ENCODE measurements at regions not wholly inside any gene's neighbourhood (a gene's known extent, or its start where the extent isn't known, plus 50 kb on each side); places are given as distances from the start of the nearest gene placed in this dataset.
"Not testable (repeated sequence)": the region's sequence is repeated elsewhere in the genome, so short reads cannot be mapped to it uniquely, and the experiment has no call there.

DNA sequence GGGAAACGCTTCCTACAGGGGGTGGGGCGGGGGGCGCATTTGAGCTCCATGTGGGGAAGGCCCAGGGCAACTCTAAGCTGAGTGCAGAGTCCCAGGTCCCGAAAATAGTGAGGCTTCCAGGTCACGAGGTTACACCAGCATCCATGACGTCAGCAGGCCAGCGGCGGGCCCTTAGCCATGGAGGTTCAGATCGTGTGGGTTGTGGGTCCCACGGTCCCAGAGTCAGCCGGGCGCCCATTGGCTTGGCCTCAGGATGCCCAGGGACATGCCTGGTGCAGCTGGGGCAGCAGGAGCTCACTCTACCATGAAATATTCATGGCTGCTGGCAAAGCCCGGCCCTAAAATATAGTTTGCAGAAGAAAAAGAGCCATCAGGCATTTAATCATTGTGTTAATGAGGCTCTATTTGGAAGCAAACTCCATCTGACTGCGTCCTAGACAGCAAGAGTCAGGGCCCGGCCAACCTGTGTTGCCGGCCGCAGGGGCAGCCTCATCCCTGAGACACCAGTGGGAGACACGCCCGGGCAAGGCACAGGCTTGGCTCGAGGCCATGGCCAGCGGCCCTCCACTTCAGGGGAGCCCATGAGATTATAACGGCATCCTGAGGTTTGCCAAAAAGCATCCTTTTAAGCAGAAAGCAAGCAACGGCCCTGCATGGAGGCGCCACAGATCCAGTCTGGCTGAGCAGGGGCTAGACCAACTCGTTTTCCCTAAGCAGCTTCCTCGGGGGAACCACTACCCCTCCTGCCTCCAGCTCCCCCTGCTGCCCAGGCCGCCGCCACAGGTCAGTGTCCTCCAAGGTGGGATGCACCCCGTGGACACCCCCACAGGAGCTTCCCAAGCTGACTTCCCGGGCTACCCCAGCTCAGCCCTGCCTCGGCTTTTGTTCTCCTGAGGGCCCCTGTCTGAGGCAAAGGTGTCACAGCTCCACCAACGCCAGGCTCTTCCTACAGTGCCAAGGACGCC lies 108.9 kb upstream of the PPP1R26 start:
- DNase-seq, result no peak

DNA sequence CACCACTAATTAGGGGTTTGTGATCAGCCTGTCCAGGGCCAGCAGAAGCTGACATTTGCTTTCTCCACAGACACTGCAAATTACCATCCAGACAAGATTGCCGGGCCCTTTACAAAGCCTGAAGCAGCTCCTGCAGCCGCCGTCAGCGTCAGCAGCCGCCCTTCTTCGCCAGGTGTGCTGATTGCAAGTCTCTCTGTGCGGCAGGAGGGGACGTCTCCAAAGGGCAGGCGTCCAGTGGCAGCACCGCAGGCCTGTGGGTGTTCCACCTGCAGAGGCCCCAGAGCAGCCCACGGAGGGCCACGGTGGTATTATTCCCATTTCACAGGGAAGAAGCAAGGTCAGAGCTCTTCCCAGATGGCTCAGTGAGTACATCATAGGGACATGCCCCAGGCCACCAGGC lies 108.0 kb upstream of the PPP1R26 start:
- no peak for DNase-seq

DNA sequence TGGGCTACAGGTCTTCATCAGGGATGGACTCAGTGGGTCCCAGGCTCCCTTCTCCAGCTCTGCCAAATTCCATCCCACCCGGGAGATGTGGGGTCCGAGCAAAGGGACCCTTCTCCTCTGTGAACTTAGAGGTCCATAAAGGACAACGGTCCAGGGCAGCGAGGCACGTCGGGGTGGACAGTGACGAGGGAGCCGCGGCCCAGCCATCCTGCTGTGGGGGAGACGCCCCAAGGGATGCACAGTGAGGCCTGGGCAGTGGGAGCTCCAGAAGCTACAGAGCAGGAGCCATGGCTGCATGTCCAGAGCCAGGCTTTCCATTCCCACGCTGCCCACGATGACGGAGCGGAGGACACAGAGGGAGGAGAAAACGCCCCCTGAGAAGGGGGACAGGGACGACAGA lies 107.5 kb upstream of the PPP1R26 start:
- DNase-seq, result no peak

DNA sequence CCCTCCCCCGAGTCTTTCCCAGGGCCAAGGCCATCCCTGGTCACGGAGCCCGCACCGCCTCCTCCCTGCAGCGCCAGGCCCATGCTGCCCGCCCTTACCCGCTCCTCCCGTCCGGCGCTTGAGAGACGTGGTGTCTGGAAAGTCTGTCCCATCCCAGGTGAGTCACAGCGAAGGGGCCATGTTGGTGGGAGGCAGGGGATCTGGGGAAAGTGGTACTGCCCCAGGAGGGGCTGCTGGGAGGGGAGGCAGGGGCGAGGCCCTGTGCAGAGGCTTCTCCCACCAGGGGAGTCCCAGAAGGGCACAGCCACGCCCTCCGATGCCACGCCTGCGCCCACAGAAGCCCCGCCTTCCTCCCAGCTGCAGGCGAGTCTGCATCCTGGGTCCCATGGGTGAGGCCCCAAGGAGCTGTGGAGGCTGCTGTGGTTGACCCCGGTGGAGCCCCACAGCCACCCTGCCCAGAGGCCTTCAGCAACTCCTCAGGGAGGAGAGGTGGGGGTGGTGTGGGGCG lies 107.0 kb upstream of the PPP1R26 start:
- no peak for DNase-seq

DNA sequence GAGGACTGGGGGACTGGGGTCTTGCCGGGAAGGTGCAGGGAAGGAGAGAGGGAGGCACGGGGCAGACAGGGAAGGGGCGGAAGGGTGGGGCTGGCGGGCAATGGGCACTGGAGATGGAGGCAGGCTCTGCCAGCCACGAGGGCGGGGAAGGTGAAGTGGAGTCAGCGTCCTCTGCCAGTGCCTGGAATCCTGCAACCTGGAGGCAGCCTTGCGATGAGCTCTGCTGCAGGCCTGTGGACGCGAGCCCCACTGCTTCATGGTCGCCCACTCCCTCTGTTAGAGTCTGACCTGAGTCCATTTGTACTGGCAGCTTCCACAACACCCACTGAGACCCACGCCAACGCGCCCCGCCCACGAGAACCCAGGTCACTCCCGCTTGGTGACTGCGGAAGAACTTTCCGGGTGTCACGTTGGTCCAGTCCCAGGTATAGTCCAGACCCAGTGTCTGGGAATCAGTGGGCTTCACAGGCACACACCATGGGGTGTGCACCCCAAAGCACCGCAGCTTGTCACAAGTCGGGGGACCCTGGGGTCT lies 106.4 kb upstream of the PPP1R26 start:
- no peak for DNase-seq

DNA sequence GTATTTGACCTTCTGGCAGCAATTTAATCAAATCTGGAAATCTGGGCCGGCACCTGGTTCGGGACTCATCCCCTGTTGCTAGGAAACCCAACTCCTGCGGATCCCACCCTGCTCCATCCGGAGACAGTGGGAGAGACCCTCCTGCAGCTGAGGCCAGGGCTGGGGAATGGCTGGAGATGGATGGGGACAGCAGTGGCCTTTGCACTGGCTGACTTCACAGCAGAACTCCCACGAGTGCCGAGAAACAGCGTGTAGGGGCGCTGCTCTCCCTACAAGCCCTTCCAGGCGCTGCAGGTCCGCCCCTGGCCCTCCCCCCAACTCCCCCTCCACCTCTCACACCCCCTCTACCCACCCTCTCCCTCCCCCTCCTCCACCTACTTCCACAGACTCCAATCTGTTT lies 105.8 kb upstream of the PPP1R26 start:
- DNase-seq, result no peak

DNA sequence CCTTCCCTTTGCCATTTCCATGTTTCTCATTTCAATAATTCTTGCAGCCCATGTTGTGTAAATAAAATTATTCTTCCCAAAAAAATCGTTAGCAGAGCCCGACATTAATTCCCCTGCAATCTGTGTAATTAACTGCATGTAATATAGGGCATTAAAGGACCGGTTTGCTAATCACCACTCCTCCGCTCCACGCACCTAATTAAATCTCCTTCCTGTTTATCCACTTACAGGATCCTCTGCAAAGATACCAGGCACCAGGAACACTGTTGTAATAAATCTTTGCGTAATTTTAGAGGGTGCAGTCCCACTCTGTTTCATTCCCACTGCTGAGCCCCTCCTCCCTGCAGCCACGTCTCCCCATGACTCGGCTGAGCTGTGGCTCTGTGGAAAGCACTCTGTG lies 105.0 kb upstream of the PPP1R26 start:
- no peak for DNase-seq

DNA sequence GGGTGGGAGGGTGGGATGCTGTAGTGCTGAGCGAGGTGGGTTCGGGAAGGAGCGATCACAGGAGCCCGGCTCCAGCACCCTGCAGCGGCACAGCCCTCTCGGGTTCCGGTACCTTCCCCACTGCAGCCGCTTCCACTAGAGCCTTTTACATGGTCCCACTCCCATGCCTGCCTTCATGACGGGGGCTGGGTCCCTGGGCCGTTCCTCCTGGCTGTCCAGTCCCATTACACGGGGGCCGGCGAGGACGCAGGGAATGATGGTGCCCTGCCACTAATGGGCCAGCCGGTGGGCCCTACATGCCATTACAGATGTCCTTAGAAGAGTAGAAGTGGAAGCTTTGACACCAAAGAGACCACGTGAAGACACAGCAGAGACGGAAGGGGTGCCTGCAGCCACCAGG lies 104.6 kb upstream of the PPP1R26 start:
- no peak for DNase-seq

DNA sequence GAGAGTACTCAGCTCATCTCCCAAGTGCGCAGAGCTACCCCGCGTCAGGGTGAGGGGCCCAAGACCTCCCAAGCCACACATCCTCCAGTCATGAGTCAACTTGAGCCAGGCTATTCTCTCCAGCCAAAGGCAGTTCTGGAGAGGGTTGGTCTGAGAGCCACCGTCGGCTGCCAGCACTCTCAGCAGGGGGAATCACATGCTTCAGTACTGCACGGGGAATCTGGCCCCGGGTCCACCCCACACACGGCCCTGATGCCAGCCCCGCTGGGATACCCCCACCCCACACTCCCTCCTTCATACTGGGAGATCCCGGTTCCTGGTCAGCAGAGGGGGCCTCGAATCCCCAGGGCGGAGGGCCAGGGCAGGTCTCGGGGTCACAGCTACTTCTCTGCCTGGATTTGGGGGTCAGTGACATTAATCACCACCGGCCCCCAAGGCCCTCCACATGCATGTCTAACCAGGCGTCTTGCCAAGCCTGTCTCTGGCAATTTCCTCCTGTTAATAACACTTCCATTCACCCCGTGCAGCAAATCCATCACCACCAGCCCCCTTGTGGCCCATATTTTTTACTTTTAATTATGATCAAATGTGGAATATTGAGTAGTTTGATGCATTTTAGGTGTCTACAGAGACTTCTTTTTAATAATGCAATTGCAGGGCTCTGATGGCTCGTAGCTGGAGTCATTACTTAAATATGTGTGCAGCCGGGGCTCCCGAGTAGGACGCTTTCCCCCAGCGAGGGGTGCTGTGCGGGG lies 102.9 kb upstream of the PPP1R26 start:
- no peak for DNase-seq

DNA sequence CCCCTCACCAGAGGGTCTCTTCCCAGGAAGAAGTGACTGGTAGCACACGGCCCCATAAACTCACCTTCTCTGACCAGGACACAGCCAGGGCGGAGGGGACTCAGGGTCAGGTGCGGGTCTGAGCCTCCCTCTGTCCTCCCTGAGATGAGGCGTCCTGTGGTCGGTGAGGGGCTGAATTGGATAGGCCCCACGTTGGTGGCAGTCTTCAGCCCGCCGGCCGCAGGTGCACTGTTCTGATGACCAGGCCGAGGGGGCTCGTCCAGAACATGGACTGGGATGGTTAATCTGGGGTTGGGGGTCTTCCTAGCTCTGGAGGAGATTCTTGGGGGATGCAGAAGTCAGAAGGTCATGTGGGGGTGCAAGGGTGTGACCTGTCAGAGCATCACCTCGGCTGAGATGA lies 102.2 kb upstream of the PPP1R26 start:
- DNase-seq, result no peak

DNA sequence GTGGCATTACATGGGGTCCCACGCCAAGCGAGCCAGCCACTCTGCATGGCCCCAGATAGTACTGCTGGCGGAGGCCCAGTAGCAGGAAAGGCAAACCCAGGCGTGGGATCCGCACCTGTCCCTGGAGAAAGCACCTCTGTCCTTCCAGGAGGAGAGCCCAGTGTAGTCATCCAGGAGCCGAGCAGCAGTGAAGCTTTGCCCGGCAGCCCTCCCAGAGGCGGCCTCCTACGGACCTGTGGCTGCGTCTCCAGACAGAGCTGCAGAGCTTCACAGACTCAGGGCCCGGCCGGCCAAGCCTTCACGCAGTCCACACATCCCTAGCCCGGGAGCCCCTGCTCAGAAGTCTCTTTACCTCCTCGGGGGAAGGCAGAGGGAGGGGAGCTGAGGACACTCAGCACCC lies 100.8 kb upstream of the PPP1R26 start:
- DNase-seq, result no peak

DNA sequence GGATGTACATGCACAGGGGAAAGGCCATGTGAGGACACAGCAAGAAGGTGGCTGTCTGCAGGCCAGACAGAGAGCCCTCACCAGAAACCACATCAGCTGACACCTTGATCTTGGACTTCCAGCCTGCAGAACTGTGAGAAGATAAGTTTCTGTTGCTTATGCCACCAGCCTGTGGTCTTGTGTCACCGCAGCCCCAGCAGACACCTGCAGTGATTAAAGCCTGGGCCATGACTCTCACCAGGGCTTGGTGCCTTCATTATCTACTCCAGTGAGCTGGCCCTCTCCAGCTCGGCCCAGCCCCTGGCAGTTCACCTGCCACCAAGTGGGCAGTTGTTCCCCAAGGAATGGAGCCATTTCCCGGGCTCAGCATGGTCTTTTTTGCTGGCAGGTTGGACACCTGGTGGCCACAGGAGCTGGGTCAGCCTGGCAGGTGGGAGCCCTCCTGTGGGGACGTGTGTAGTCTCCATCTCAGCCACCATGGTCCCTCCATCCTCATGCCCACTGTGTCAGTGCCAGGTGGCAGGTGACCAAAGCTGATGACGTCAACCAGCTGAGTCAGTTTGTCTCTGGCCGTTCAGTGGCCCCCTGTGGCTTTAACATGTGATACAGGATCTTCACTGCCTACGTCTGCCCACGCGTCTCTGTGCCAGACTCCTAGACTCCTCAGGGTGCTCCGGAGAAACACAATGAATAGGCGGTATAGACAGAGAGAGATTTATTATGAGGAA lies 99.9 kb upstream of the PPP1R26 start:
- no peak for DNase-seq

DNA sequence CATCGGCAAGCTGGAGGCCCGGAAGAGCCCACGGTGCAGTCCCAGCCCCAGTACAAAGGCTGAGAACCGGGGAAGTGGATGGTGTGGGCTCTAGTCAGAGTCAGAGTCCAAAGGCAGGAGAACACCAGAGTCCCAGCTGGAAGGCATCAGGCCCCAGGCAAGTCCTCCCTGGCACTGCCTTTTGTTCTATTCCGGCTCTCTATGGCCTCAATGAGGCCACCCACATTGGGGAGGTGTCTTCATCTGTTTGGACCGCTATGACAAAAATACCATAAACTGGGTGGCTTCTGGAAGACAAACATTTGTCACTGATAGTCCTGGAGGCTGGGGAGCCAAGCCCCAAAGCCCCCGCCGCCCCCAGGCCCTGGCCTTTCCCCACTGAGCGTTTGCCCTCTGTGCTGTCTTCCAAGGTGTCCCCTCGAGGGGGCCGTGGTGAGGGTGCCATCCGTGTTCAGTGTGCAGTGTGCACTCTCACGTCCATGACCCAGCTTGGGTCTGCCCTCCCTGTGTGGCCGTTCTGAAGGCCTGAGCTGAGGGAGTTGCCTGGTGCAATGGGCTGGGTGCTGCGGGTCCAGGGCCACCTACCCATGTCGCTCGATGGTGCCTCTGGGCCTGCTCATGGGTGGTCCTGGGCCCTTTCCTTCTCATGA lies 99.1 kb upstream of the PPP1R26 start:
- no peak for DNase-seq

DNA sequence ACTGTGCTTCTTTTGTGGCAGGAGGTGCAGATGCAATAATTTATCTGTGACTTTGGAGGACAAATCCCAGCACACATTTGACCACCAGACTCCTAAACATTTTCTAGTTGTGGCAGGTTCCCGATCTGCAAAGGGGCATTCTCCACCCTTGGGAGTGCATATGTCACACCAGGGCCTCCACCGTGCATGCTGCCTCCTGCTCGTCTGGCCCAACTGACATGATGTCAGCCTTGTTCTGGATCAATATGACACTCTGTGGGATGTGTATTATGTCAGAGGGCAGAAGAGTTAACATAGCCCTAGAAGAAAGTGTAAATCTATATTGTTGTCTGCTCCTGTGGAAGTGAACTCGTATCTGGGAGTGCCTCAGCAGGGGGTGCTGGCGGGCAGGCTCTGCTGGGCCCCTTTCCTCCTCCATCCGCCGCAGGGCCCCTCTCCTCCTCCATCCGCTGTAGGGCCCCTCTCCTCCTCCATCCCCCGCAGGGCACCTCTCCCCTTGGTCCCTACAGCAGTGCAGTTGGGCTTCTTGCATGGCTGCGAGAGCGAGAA lies 97.7 kb upstream of the PPP1R26 start:
- DNase-seq, result no peak

DNA sequence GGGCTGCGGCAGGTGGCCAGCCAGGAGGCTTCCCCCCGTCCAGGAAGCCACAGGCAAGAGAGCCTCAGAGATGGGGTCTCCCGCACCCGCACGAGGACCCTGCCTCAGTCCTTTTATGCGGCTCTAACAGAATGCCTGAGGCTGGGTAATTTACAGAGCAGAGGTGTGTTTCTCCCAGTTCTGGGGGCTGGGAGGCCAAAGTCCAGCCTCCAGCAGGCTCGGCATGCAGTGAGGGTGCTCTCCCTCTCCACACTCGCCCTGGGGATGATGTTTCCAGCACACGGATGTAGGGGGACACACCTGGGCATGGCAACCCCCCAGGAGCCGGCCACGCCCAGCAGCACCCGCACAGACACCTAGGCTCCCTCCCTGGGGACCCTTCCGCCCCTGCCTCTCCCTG lies 95.4 kb upstream of the PPP1R26 start:
- DNase-seq, result no peak

DNA sequence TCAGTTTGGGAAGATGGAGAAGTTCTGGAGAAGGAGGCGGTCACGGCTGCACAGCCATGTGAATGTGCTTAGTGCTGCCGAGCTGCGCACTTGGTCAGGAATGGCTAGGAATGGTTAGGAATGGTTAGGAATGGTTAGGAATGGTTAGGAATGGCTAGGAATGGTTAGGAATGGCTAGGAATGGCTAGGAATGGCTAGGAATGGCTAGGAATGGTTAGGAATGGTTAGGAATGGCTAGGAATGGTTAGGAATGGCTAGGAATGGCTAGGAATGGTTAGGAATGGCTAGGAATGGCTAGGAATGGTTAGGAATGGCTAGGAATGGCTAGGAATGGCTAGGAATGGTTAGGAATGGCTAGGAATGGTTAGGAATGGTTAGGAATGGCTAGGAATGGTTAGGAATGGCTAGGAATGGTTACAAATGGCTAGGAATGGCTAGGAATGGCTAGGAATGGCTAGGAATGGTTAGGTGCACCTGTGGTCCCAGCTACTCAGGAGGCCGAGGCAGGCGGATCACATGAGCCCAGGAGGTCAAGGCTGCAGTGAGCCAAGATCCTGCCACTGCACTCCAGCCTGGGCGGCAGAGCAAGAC lies 94.7 kb upstream of the PPP1R26 start:
- not testable (repeated sequence) for DNase-seq

DNA sequence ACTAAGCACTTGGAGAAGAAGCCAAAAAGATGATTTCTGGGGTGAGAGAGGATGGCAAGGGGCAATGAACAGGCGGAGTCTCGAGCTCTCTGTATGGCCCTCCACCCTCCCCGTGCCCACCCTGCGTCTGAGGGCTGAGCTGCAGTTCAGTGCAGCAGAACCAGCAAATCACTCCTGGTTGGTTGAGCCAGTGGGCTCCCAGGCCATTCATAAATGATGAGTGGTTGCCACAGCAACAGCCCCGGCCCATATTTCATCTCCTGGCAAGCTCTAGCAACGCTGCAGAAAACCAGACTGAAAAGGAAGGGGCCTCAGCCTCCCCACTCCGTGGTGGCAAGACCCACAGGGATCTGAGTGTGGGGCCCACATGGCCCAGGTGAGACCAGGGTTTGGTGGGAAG lies 93.8 kb upstream of the PPP1R26 start:
- DNase-seq, result no peak

DNA sequence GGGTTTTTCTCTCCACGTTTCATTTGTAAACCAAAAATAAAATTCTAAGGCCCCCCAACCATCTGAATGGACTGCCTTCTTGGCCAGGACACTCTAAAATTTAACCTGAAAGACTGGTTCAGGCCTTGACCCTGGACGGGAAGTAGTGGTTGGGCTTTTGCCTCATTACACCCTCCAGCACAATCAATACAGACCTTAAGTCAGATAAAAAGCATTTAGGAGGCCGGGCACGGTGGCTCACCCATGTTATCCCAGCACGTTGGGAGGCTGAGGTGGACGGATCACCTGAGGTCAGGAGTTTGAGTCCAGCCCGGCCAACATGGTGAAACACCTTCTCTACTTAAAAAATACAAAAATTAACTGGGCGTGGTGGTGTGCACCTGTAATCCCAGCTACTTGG lies 91.6 kb upstream of the PPP1R26 start:
- no peak for DNase-seq

DNA sequence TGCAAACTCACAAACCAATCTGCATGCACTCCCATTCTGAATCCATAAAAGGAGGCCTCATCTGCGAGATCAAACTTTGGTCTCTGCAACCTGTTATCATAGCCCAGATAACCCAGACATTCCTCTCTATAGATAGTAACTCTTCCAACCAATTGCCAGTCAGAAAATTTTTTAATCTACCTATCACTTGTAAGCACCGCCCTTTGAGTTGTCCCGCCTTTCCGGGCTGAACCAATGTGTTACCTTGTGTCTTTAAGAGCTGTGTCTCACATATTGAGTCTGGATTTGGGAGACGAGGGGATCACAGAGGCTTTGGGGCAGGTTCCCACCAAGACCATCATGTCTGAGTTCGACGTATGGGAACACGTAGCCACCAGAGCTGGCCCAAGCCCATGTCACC lies 91.1 kb upstream of the PPP1R26 start:
- DNase-seq, result no peak

DNA sequence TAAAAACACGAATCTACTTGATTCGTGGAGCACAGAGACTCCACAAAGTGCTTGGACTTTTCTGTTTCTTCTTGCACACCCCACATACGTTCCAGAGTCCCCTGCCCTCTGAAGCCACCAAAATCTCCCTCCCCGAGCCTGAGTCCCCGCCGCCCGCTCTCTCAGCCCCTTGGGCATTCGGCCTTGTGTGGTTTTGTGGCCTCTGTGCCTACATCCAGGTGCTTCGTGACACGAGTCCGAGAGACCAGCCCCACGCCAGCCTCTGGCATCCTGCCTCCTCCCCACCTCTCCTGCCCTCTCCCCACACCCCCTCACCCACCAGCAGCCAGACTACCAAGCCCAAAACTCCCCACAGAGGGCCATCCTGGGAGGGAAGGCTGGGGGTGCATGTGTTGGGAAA lies 87.8 kb upstream of the PPP1R26 start:
- DNase-seq, result no peak

DNA sequence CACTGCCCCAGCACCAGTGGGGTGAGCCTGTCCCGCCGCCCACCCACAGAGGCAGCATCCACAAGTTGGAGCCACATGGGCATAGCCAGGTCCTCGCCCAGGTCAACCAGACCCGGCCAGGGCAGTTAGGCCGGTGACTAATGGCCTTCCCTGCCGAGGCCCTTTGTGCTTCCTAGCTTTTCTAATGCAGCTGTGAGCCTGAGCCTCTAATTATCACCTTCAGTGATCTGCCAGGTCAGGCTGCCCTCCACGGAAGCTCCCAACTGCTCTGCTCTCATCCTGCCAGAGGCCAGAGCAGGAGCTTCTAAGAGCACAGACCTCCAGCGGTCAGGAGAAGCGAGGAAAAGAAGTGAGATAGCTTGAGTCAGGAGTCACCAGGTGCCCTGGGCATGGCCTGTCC lies 87.1 kb upstream of the PPP1R26 start:
- DNase-seq, result no peak

DNA sequence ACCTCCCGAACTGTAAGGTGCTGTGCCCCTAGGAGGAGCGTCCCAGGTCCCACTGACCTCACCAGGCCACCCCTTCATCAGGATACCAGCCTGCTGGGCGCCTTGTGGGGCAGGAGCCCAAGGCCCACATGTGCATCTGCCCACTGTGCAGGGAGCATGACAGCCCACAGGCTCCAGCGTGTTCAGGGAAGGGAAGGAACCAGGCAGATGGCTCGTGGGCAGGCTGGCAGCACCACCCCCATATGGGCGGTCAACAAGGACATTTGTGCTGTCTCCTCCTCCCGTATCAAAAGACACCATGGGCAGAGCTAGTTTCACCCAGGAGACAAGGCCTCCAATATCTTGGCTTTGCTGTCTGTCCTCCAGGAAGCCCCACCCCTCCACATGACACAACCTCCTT lies 85.5 kb upstream of the PPP1R26 start:
- no peak for DNase-seq
